Stimulated activated CD8-positive, alpha-beta memory T cell treated with anti-CD3 and anti-CD28 coated beads, Interleukin-4, amount 100 ng/mL, for 48 hours (primary cell): ENCODE measurements at regions not wholly inside any gene's neighbourhood (a gene's known extent, or its start where the extent isn't known, plus 50 kb on each side); places are given as distances from the start of the nearest gene placed in this dataset.

Source experiments
- DNase-seq: peaks from one replicate; pipeline ENCODE4 v3.0.0-alpha.2; 2020

DNA sequence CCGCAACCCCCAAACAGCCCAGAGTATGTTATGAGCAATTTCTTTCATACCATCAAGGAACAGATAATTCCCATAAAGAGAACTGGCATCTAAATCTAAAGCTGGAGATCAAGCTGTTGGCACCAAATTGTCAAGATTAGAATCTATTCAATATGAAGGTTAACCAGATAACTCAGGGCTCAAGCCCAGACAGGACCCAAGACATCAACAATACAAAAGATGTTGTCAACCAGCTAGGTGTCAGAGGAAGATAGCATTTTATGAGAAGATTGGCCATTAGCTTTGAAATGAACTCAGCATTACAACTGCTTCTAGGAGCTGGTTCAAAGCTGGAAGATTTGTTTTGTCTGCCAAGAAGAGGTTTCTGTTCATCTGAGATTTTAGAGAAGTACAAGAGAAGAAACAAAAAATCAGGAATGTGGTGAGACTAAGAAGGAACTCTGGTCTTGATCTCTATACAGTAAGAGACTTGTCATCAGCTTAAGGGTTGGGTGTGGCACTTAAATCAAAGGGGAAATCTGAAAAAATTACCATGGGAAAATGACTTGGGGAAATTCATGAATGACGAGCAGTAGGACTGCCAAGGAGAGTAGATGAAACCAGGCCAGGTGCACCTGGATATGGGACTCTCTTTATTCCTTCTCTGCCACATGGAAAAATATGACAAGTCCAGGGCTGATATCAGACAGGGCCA, 64.2 kb upstream of the COX10 start:
- no peak for DNase-seq

DNA sequence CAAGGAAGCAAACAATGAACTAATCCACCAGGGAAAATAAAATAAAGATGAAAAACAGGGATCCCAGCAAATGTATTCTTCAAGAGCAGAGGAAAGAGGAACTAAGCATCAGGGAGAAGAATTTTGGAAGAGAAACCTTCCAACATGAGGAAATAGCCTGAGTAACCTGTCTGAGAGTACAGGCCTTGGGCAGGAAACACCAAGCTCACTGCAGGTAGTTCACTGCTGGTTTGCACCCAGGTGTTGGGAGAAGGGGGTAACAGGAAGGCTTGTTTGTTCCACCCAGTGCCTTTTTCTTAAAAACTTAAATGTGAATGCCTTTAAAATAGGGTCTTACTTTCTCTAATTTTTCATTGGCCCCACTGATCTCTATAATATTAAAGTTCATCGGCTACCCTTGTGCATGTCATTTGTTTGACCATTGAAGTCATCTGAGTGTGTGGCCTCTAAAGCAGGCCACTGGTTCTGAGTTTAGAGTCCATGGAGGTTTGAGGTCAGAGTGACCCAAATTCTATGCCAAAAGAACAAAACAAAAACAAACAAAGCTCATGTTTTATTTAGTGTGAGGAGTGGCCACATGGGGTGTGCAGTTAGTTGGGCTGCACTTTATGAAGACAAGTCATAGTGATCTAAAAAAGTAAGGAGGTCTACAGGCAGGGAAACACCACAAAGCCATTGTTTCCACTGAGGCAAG, 62.9 kb upstream of the COX10 start:
- no peak for DNase-seq

GRCh38 chr17:14007951-14008350, 61.4 kb upstream of the COX10 start:
- no peak for DNase-seq

- no peak for DNase-seq
These were observed 58.1 kb upstream of the COX10 start for GRCh38 chr17:14011036-14011692.

GRCh38 chr17:14011740-14012405, 57.4 kb upstream of the COX10 start:
- DNase-seq, result no peak

DNA sequence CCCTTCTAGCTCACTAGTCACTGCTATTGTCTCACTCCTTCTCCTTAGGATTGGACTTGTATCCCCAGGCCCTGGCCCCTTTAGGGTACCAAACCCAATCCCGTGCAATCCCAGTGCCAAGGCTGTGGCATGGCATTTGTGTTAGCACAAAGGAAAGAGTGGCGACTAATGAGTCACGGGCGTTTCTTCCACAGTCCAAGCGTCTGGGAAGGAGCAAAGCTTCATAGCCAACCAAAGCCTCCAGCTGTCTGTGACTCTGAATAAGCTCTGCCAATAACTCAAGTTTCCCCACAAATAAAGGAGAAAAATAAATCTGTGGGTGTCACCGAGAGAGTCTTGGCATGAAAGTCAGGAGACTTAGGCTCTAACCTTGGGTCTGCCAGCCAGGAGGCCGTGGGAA, 54.6 kb upstream of the COX10 start:
- DNase-seq, result no peak

GRCh38 chr17:14015271-14015670, 54.0 kb upstream of the COX10 start:
- DNase-seq, result no peak

GRCh38 chr17:14016858-14017257, 52.4 kb upstream of the COX10 start:
- no peak for DNase-seq

DNA sequence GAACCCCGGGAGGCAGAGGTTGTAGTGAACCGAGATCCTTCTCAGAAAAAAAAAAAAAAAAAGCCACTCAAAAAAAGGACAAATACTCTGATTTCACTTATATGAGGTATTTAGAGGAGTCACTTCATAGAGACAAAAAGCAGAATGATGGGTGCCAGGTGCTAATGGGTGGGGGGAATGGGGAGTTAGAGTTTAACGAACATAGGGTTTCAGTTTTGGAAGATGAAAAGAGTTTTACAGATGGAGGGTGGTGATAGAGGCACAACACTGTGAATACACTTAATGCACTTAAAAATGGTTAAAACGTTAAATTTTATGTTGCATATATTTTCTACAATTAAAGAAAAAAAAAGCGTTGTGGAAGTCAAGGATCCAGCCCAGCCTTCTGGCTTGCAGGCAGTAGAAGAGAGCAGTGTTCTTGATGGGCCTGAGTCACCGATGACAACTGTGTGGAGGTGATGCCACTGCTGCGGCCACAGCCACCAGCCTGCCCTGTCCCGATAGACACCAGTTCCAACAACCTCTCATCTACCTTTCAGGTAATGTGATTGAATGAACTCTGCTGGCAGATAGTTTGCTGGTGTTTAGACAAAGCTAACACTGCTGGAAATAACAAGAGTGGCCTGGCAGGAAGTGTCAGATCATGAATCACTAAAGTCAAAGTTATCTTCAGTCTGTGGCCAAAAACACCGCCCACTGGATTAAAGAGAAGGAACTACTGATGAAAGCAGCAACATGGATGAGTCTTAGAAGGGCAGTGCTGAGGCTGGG, 49.9 kb upstream of the COX10 start:
- DNase-seq, result peak; percentile 40
